Right atrium auricular region (tissue), 2 donors: ENCODE measurements at regions not wholly inside any gene's neighbourhood (a gene's known extent, or its start where the extent isn't known, plus 50 kb on each side); places are given as distances from the start of the nearest gene placed in this dataset.

Source experiments
- DNase-seq: peaks from one replicate; pipeline ENCODE4 v3.0.0-alpha.2; 2019; ENCODE audit warnings: low spot score
- H3K27ac ChIP-seq, 2 donors: fragments of 200-600 bp; sonication (generic); 1 replicate in 1 of 2; 2 replicates in 1 of 2; pipeline ENCODE4 v1.5.1; 2016 to 2019
- H3K27me3 ChIP-seq, 2 donors: fragments of 200-600 bp; sonication (generic); one replicate each; pipeline versions ENCODE4 v1.5.1 to v1.6.0; 2017 to 2019
- H3K36me3 ChIP-seq: fragments of 200-600 bp; sonication (generic); one replicate; pipeline ENCODE4 v1.5.1; 2016
- H3K4me1 ChIP-seq, 2 donors: fragments of 200-600 bp; sonication (generic); one replicate each; pipeline versions ENCODE4 v1.5.1 to v1.6.0; 2017 to 2019
- H3K4me3 ChIP-seq, 2 donors: fragments of 200-600 bp; sonication (generic); 1 replicate in 1 of 2; 2 replicates in 1 of 2; pipeline ENCODE4 v1.5.1; 2017 to 2019; ENCODE audit warnings: mild to moderate bottlenecking in 1 of 2, moderate library complexity in 1 of 2
- H3K9me3 ChIP-seq, 2 donors: fragments of 200-600 bp; sonication (generic); one replicate each; pipeline ENCODE4 v1.5.1; 2019
- TF ChIP-seq, protein P1 (sequence below), 2 donors: fragments of 200-600 bp; sonication (generic); IDR thresholded peaks; one replicate each; pipeline ENCODE4 v1.5.1; 2019; ENCODE audit warnings: antibody characterized with exemption in 2 of 2

GRCh38 chr15:39192351-39192750 lies 388.5 kb upstream of the THBS1 start:
- Histone ChIP-seq H3K9me3 (no peaks in the 10 kb centered on the region), H3K36me3 (no peaks in the 10 kb centered on the region), H3K4me3 (no peak overlapping the region), H3K4me1 (peaks cover 0 to 3% of the 10 kb centered on the region in 2 donors), H3K27ac (no peak overlapping the region), H3K27me3 (no peaks in the 10 kb centered on the region)
- TF ChIP-seq, protein P1, sequence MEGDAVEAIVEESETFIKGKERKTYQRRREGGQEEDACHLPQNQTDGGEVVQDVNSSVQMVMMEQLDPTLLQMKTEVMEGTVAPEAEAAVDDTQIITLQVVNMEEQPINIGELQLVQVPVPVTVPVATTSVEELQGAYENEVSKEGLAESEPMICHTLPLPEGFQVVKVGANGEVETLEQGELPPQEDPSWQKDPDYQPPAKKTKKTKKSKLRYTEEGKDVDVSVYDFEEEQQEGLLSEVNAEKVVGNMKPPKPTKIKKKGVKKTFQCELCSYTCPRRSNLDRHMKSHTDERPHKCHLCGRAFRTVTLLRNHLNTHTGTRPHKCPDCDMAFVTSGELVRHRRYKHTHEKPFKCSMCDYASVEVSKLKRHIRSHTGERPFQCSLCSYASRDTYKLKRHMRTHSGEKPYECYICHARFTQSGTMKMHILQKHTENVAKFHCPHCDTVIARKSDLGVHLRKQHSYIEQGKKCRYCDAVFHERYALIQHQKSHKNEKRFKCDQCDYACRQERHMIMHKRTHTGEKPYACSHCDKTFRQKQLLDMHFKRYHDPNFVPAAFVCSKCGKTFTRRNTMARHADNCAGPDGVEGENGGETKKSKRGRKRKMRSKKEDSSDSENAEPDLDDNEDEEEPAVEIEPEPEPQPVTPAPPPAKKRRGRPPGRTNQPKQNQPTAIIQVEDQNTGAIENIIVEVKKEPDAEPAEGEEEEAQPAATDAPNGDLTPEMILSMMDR (IDR thresholded peaks at IDR 0.05) = no peak
- no peak for DNase-seq

GRCh38 chr15:39192979-39193560 lies 387.8 kb upstream of the THBS1 start:
- Histone ChIP-seq H3K9me3 (no peaks in the 10 kb centered on the region), H3K36me3 (no peaks in the 10 kb centered on the region), H3K27ac (no peak overlapping the region), H3K4me1 (peaks cover 0 to 3% of the 10 kb centered on the region in 2 donors), H3K27me3 (no peaks in the 10 kb centered on the region), H3K4me3 (no peak overlapping the region)
- TF ChIP-seq, protein P1 (IDR thresholded peaks at IDR 0.05) = no peak
- no peak for DNase-seq

DNA sequence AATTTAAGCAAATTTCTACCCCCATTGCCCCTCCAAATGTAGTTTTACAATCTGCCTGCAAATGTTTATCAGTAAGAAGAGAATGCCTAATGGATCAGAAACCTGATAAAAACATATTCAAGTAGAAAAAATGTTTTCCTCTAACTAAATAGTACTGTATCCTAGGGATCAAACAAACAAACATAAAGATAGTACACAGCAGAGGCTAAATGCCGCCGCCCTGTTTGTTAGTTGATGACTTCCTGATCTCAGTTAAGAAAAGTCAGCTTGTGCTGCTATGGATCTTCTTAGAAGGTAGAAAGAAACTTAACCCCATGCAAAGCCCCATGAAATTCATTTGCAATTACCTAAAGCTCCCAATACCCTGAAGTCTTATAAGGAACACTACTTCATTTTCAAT lies 387.3 kb upstream of the THBS1 start:
- DNase-seq = no peak
- H3K9me3 ChIP-seq = no peaks in the 10 kb centered on the region
- H3K27me3 ChIP-seq = no peaks in the 10 kb centered on the region
- no peak overlapping the region for H3K27ac ChIP-seq
- TF ChIP-seq, protein P1 (IDR thresholded peaks at IDR 0.05) = no peak
- peaks cover 0 to 3% of the 10 kb centered on the region in 2 donors for H3K4me1 ChIP-seq
- no peaks in the 10 kb centered on the region for H3K36me3 ChIP-seq
- no peak overlapping the region for H3K4me3 ChIP-seq

- Histone ChIP-seq H3K27ac (no peak overlapping the region), H3K36me3 (no peaks in the 10 kb centered on the region), H3K9me3 (no peaks in the 10 kb centered on the region), H3K27me3 (no peaks in the 10 kb centered on the region), H3K4me1 (peaks cover 0 to 4% of the 10 kb centered on the region in 2 donors), H3K4me3 (no peak overlapping the region)
- TF ChIP-seq, protein P1 (IDR thresholded peaks at IDR 0.05) = no peak
- no peak for DNase-seq
These were observed 386.6 kb upstream of the THBS1 start for GRCh38 chr15:39194106-39194830.

- Histone ChIP-seq H3K27me3 (no peaks in the 10 kb centered on the region), H3K4me3 (no peak overlapping the region), H3K36me3 (no peaks in the 10 kb centered on the region), H3K27ac (no peak overlapping the region), H3K9me3 (no peaks in the 10 kb centered on the region), H3K4me1 (peaks cover 0 to 7% of the 10 kb centered on the region in 2 donors)
- DNase-seq = no peak
- TF ChIP-seq, protein P1 (IDR thresholded peaks at IDR 0.05) = no peak
These were observed 384.9 kb upstream of the THBS1 start for GRCh38 chr15:39195961-39196486.
